NT2/D1 (cell line): ENCODE measurements at regions not wholly inside any gene's neighbourhood (a gene's known extent, or its start where the extent isn't known, plus 50 kb on each side); places are given as distances from the start of the nearest gene placed in this dataset.

Source experiments
- SUZ12 ChIP-seq: IDR thresholded peaks from 2 replicates; pipeline ENCODE4 v1.6.1; 2011; ENCODE audit not compliant: insufficient read length, insufficient read depth; ENCODE audit errors: extremely low read depth
- YY1 ChIP-seq: IDR thresholded peaks from 2 replicates; pipeline ENCODE4 v1.6.1; 2011; ENCODE audit not compliant: insufficient read length, insufficient read depth

- TF ChIP-seq SUZ12 (no peak), YY1 (no peak)
Measured at GRCh38 chr6:108795814-108796213, 52.4 kb upstream of the ARMC2 start.
